PC-9 (cell line): ENCODE measurements at regions not wholly inside any gene's neighbourhood (a gene's known extent, or its start where the extent isn't known, plus 50 kb on each side); places are given as distances from the start of the nearest gene placed in this dataset.

ENCODE experiments used
- BruUV-seq: library from RNA; stranded (reverse); fragments of 400-500 nt; replicated peaks from 2 replicates; lab custom pipeline; 2021; lab: Mats Ljungman, UMichigan
- CTCF ChIA-PET: fragments of 300-600 bp; sonication (Branson Sonifier 250); formaldehyde crosslinking; loops from one replicate; lab custom pipeline; 2022; ENCODE audit warnings: antibody characterized with exemption; lab: Charles Lee
- POLR2A ChIA-PET: fragments of 300-600 bp; sonication (Branson Sonifier 250); formaldehyde crosslinking; loops from one replicate; lab custom pipeline; 2022; ENCODE audit warnings: antibody characterized with exemption; ENCODE audit not compliant: unreplicated experiment; lab: Charles Lee
- DNase-seq, 2 experiments: peaks; one replicate each; pipeline versions ENCODE4 v3.0.0 to v3.0.0-alpha.2; 2015 to 2022; ENCODE audit warnings: mixed read lengths in 1 of 2
- H2AFZ ChIP-seq: fragments of 200-600 bp; sonication (generic); 2 replicates; pipeline ENCODE4 v1.8.1; 2017; ENCODE audit warnings: antibody characterized with exemption
- H3F3A ChIP-seq: fragments of 200-600 bp; sonication (generic); 2 replicates; pipeline ENCODE4 v1.8.1; 2017; ENCODE audit warnings: antibody characterized with exemption, mild to moderate bottlenecking, low read depth; ENCODE audit not compliant: insufficient read depth
- H3K27ac ChIP-seq: fragments of 200-600 bp; sonication (generic); 2 replicates; pipeline ENCODE4 v1.6.1; 2016; ENCODE audit warnings: mixed run types
- H3K27me3 ChIP-seq: fragments of 200-600 bp; sonication (generic); 2 replicates; pipeline ENCODE4 v1.6.1; 2016; ENCODE audit warnings: low read depth, mixed run types; ENCODE audit not compliant: insufficient read depth
- H3K36me3 ChIP-seq: fragments of 200-600 bp; sonication (generic); 2 replicates; pipeline ENCODE4 v1.6.1; 2016; ENCODE audit warnings: low read depth, mixed run types
- H3K4me1 ChIP-seq: fragments of 200-600 bp; sonication (generic); replicated peaks from 2 replicates; pipeline ENCODE4 v1.6.1; 2016; ENCODE audit warnings: mixed run types; ENCODE audit not compliant: insufficient read depth
- H3K4me2 ChIP-seq: fragments of 200-600 bp; sonication (generic); 2 replicates; pipeline ENCODE4 v1.6.1; 2017; ENCODE audit warnings: mixed run types
- H3K4me3 ChIP-seq: fragments of 200-600 bp; sonication (generic); 2 replicates; pipeline ENCODE4 v1.6.1; 2016; ENCODE audit warnings: mixed run types
- H3K79me2 ChIP-seq: fragments of 200-600 bp; sonication (generic); 2 replicates; pipeline ENCODE4 v1.6.1; 2017; ENCODE audit warnings: low read depth, mixed run types
- H3K9me2 ChIP-seq: fragments of 200-600 bp; sonication (generic); 2 replicates; pipeline ENCODE4 v1.8.1; 2017; ENCODE audit warnings: mild to moderate bottlenecking; ENCODE audit not compliant: insufficient read depth
- H3K9me3 ChIP-seq: fragments of 200-600 bp; sonication (generic); 2 replicates; pipeline ENCODE4 v1.8.1; 2016; ENCODE audit warnings: low read depth; ENCODE audit not compliant: insufficient read depth
- H4K20me1 ChIP-seq: fragments of 200-600 bp; sonication (generic); 2 replicates; pipeline ENCODE4 v1.8.1; 2017; ENCODE audit not compliant: insufficient read depth
- CTCF ChIP-seq: fragments of 200-600 bp; sonication (generic); conservative IDR thresholded peaks from 2 replicates; pipeline ENCODE4 v1.6.1; 2017; ENCODE audit warnings: mixed run types, antibody characterized with exemption, mild to moderate bottlenecking, moderate library complexity
- EZH2 ChIP-seq: fragments of 200-600 bp; sonication (generic); IDR thresholded peaks from 2 replicates; pipeline ENCODE4 v1.8.0; 2017; ENCODE audit warnings: antibody characterized with exemption, low read depth
- intact Hi-C: fragments of 100-400 bp; cut with micrococcal nuclease; formaldehyde crosslinking; loops from one replicate; pipeline ENCODE4 v1.10.0; 2022; ENCODE audit not compliant: unreplicated experiment

- Histone ChIP-seq H3K27ac (peak overlapping the region; percentile 93), H3K9me2 (no peaks in the 10 kb centered on the region), H3K4me2 (peak overlapping the region; percentile 47), H3K4me3 (no peak overlapping the region; the same call in 1 of the 2 replicates), H3K9me3 (peaks cover 12% of the 10 kb centered on the region; the same call in 1 of the 2 replicates), H2AFZ (no peak overlapping the region), H3K27me3 (no peaks in the 10 kb centered on the region), H3K4me1 (peaks cover 61% of the 10 kb centered on the region), H3K79me2 (no peaks in the 10 kb centered on the region), H3F3A (peaks cover 45% of the 10 kb centered on the region), H4K20me1 (no peaks in the 10 kb centered on the region), H3K36me3 (no peaks in the 10 kb centered on the region)
- DNase-seq, result no peak
- no TSS peak for BruUV-seq
- POLR2A ChIA-PET, result no interaction called here
- CTCF ChIA-PET, result interaction anchor here (0.6 kb wide), 1 partner anchor 240 kb away, joined by 3 read pairs; no protein-coding TSS in a partner anchor
- intact Hi-C loops, result loop anchor here (5.0 to 10.0 kb wide), 2 partner anchors 36 to 171 kb away; partner anchors contain the start of gene PHLDA1
- TF ChIP-seq CTCF, result no peak
- TF ChIP-seq EZH2, result no peak
These were observed 168.0 kb downstream of the PHLDA1 start for GRCh38 chr12:75863533-75863932.

GRCh38 chr12:75862692-75863471 is 168.7 kb downstream of the PHLDA1 start:
- TF ChIP-seq EZH2 (no peak), CTCF (no peak)
- ChIA-PET POLR2A (interaction anchor here (0.7 kb wide), 1 partner anchor 11 kb away, joined by 4 read pairs; no protein-coding TSS in a partner anchor), CTCF (no interaction called here)
- Histone ChIP-seq H3K27me3 (no peaks in the 10 kb centered on the region), H3K4me1 (peaks cover 61% of the 10 kb centered on the region), H3K4me2 (peak overlapping the region; percentile 47), H3F3A (peaks cover 45% of the 10 kb centered on the region), H3K9me3 (peaks cover 12% of the 10 kb centered on the region; the same call in 1 of the 2 replicates), H4K20me1 (no peaks in the 10 kb centered on the region), H3K9me2 (no peaks in the 10 kb centered on the region), H3K27ac (peak overlapping the region; percentile 93), H2AFZ (no peak overlapping the region), H3K36me3 (no peaks in the 10 kb centered on the region), H3K4me3 (no peak overlapping the region), H3K79me2 (no peaks in the 10 kb centered on the region)
- no TSS peak for BruUV-seq
- intact Hi-C loops, result loop anchor here (5.0 to 10.0 kb wide), 2 partner anchors 36 to 172 kb away; partner anchors contain the start of gene PHLDA1
- DNase-seq, result peak; percentile 4 to 94

GRCh38 chr12:75859868-75860267 is 171.7 kb downstream of the PHLDA1 start:
- peak in 1 of 2 experiments; percentile 13 for DNase-seq
- Histone ChIP-seq H3K4me1 (peaks cover 54% of the 10 kb centered on the region), H3K36me3 (no peaks in the 10 kb centered on the region), H3K4me3 (no peak overlapping the region), H2AFZ (no peak overlapping the region), H3F3A (peaks cover 43% of the 10 kb centered on the region), H4K20me1 (no peaks in the 10 kb centered on the region), H3K9me3 (peaks cover 12% of the 10 kb centered on the region; the same call in 1 of the 2 replicates), H3K4me2 (no peak overlapping the region), H3K27ac (no peak overlapping the region), H3K9me2 (no peaks in the 10 kb centered on the region), H3K27me3 (no peaks in the 10 kb centered on the region), H3K79me2 (no peaks in the 10 kb centered on the region)
- ChIA-PET POLR2A (no interaction called here), CTCF (no interaction called here)
- BruUV-seq, result no TSS peak
- intact Hi-C loops, result loop anchor here (5.0 to 10.0 kb wide), 2 partner anchors 33 to 175 kb away; partner anchors contain the start of gene PHLDA1
- TF ChIP-seq EZH2, result no peak
- TF ChIP-seq CTCF, result no peak
